Lower leg skin (tissue), 3 donors: ENCODE measurements at regions not wholly inside any gene's neighbourhood (a gene's known extent, or its start where the extent isn't known, plus 50 kb on each side); places are given as distances from the start of the nearest gene placed in this dataset.

ENCODE experiments used
- POLR2A ChIP-seq, 2 donors: fragments of 450-650 bp; IDR thresholded peaks; one replicate each; pipeline ENCODE4 v1.6.1; 2016 to 2017; ENCODE audit warnings: antibody characterized with exemption in 2 of 2, mild to moderate bottlenecking in 1 of 2, moderate library complexity in 1 of 2
- TF ChIP-seq, protein P1 (sequence below), 3 donors: fragments of 450-650 bp; IDR thresholded peaks; one replicate each; pipeline ENCODE4 v1.5.1; 2016; ENCODE audit warnings: antibody characterized with exemption in 3 of 3, mild to moderate bottlenecking in 3 of 3, moderate library complexity in 2 of 3

DNA sequence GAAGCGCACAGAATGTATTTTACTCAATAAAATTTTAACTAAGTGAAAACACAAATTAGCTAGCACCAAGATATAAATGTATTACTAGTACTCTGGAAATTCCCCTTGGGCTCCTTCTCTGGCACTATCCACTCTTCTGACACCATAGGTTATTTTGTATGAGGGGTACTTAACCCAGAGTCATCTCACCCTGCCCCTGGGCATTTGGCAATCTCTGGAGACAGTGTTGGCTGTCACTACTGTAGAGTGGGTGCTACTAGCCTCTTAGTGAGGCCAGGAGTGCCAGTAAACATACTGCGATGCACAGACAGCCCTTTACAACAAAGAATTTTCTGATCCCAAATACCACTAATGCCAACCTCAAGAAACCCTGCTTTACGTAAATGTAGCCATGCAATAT is 246.3 kb upstream of the KBTBD8 start:
- TF ChIP-seq, protein P1, sequence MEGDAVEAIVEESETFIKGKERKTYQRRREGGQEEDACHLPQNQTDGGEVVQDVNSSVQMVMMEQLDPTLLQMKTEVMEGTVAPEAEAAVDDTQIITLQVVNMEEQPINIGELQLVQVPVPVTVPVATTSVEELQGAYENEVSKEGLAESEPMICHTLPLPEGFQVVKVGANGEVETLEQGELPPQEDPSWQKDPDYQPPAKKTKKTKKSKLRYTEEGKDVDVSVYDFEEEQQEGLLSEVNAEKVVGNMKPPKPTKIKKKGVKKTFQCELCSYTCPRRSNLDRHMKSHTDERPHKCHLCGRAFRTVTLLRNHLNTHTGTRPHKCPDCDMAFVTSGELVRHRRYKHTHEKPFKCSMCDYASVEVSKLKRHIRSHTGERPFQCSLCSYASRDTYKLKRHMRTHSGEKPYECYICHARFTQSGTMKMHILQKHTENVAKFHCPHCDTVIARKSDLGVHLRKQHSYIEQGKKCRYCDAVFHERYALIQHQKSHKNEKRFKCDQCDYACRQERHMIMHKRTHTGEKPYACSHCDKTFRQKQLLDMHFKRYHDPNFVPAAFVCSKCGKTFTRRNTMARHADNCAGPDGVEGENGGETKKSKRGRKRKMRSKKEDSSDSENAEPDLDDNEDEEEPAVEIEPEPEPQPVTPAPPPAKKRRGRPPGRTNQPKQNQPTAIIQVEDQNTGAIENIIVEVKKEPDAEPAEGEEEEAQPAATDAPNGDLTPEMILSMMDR (IDR thresholded peaks at IDR 0.05) = no peak
- TF ChIP-seq POLR2A (IDR thresholded peaks at IDR 0.05) = no peak
